NB4 (cell line): ENCODE measurements at regions not wholly inside any gene's neighbourhood (a gene's known extent, or its start where the extent isn't known, plus 50 kb on each side); places are given as distances from the start of the nearest gene placed in this dataset.
"Not testable (repeated sequence)": the region's sequence is repeated elsewhere in the genome, so short reads cannot be mapped to it uniquely, and the experiment has no call there.

Source experiments
- DNase-seq: peaks from one replicate; pipeline ENCODE4 v3.0.0; 2010; ENCODE audit warnings: low read depth
- H3K4me3 ChIP-seq: one replicate; pipeline ENCODE4 v1.5.1; 2011; ENCODE audit warnings: mild to moderate bottlenecking, low read depth, low read length, moderate library complexity
- CTCF ChIP-seq: IDR thresholded peaks from one replicate; pipeline ENCODE4 v1.5.1; 2012; ENCODE audit warnings: low read depth, low read length
- MYC ChIP-seq: IDR thresholded peaks from 2 replicates; pipeline ENCODE4 v1.6.1; 2011; ENCODE audit warnings: low read depth, low read length
- POLR2A ChIP-seq: IDR thresholded peaks from 2 replicates; pipeline ENCODE4 v1.6.1; 2011; ENCODE audit warnings: mild to moderate bottlenecking; ENCODE audit not compliant: insufficient read length; ENCODE audit errors: extremely low read depth
- TF ChIP-seq, protein P1 (sequence below): IDR thresholded peaks from 2 replicates; pipeline ENCODE4 v1.6.1; 2011; ENCODE audit warnings: low read depth, low read length

- no peak for TF ChIP-seq POLR2A
- TF ChIP-seq, protein P1, sequence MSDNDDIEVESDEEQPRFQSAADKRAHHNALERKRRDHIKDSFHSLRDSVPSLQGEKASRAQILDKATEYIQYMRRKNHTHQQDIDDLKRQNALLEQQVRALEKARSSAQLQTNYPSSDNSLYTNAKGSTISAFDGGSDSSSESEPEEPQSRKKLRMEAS: no peak
- TF ChIP-seq CTCF: no peak
- no peak for TF ChIP-seq MYC
- H3K4me3 ChIP-seq: no peak overlapping the region
- no peak for DNase-seq
Measured at GRCh38 chr7:68833422-68833821, 764.9 kb upstream of the AUTS2 start.

DNA sequence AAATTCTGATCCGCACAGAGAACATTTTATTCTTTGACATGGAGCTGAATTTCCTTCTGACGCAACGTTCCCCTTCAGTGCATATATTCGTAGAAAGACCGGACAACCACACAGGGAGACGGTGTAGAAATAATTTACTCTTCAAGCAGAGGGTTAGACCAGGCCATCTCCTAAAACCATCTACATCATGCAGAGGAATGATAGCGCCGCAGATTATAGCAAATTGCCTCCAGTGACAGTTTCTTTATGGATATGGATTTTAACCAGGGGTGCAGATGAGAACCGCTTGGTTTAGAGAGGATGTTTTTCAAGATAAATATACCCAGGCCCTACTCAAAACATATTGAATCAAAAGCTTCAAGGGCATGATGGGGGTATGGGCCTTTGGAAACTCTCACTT lies 759.3 kb upstream of the AUTS2 start:
- TF ChIP-seq, protein P1: no peak
- no peak for TF ChIP-seq MYC
- no peak for TF ChIP-seq POLR2A
- TF ChIP-seq CTCF: no peak
- H3K4me3 ChIP-seq: no peak overlapping the region
- DNase-seq: no peak

- no peak for DNase-seq
- TF ChIP-seq POLR2A (no peak), CTCF (no peak), MYC (no peak)
- TF ChIP-seq, protein P1: no peak
- H3K4me3 ChIP-seq: no peak overlapping the region
Measured at GRCh38 chr7:68840991-68841390, 757.3 kb upstream of the AUTS2 start.

- not testable (repeated sequence) for DNase-seq, H3K4me3 ChIP-seq
Measured at GRCh38 chr7:68843985-68844384, 754.3 kb upstream of the AUTS2 start.

- no peak overlapping the region for H3K4me3 ChIP-seq
- no peak for DNase-seq
- TF ChIP-seq CTCF: no peak
- TF ChIP-seq, protein P1: no peak
- TF ChIP-seq MYC: no peak
- TF ChIP-seq POLR2A: no peak
Measured at GRCh38 chr7:68846811-68847325, 751.4 kb upstream of the AUTS2 start.

GRCh38 chr7:68853254-68853653 lies 745.0 kb upstream of the AUTS2 start:
- no peak for DNase-seq
- TF ChIP-seq POLR2A: no peak
- H3K4me3 ChIP-seq: no peak overlapping the region

DNA sequence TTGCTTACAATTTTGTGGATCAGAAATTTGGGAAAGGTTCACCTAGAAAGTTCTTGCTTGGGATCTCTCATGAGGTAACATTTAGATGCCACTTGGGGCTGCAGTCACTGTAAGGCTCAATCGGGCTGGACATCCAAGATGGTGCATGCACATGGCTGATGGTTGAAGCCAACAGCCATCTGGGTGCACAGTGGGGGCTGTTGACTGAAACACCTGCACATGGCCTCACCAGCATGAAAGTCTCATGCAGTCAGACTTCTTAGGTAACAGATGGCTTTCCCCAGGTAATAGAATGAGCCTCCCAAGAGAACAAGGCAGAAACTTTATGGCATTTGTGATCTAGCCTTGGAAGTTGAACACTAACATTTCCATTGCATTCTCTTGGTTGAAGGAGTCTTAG lies 740.7 kb upstream of the AUTS2 start:
- TF ChIP-seq POLR2A: no peak
- no peak for TF ChIP-seq MYC
- TF ChIP-seq, protein P1: no peak
- no peak for TF ChIP-seq CTCF
- H3K4me3 ChIP-seq: no peak overlapping the region
- DNase-seq: no peak
